A673 (cell line): ENCODE measurements at regions not wholly inside any gene's neighbourhood (a gene's known extent, or its start where the extent isn't known, plus 50 kb on each side); places are given as distances from the start of the nearest gene placed in this dataset.
A peak's percentile ranks its signal among the peaks of the same experiment; 100 is the strongest.

Experiments
- BruUV-seq: library from RNA; stranded (reverse); fragments of 400-500 nt; replicated peaks from 2 replicates; lab custom pipeline; 2021; lab: Mats Ljungman, UMichigan
- CTCF ChIA-PET: fragments of 300-600 bp; sonication (Branson Sonifier 250); formaldehyde crosslinking; loops from one replicate; lab custom pipeline; 2022; ENCODE audit warnings: antibody characterized with exemption; lab: Charles Lee
- POLR2A ChIA-PET: fragments of 300-600 bp; sonication (Branson Sonifier 250); formaldehyde crosslinking; loops from one replicate; lab custom pipeline; 2022; ENCODE audit warnings: antibody characterized with exemption; ENCODE audit not compliant: low non-redundant PET; lab: Charles Lee
- DNase-seq: peaks from one replicate; pipeline ENCODE4 v3.0.0-alpha.2; 2015; ENCODE audit warnings: low spot score
- H3K27ac ChIP-seq: fragments of 200-600 bp; sonication (generic); 2 replicates; pipeline ENCODE4 v1.5.1; 2016; ENCODE audit warnings: mixed run types, low read depth, mild to moderate bottlenecking, mixed read lengths, antibody characterized with exemption, low read length; ENCODE audit not compliant: poor library complexity, severe bottlenecking
- H3K27me3 ChIP-seq: fragments of 200-600 bp; sonication (generic); replicated peaks from 2 replicates; pipeline ENCODE4 v1.6.1; 2017; ENCODE audit warnings: mixed run types, low read depth, mild to moderate bottlenecking, mixed read lengths, antibody characterized with exemption, low read length; ENCODE audit not compliant: insufficient read depth, poor library complexity
- H3K36me3 ChIP-seq: fragments of 200-600 bp; sonication (generic); 2 replicates; pipeline ENCODE4 v1.6.1; 2016; ENCODE audit warnings: mixed run types, mild to moderate bottlenecking, mixed read lengths, antibody characterized with exemption, low read length; ENCODE audit not compliant: insufficient read depth, poor library complexity, severe bottlenecking
- H3K4me1 ChIP-seq: fragments of 200-600 bp; sonication (generic); 2 replicates; pipeline ENCODE4 v1.6.1; 2017; ENCODE audit warnings: mixed run types, mild to moderate bottlenecking, mixed read lengths, antibody characterized with exemption, low read length; ENCODE audit not compliant: insufficient read depth, poor library complexity, severe bottlenecking
- H3K4me3 ChIP-seq: fragments of 200-600 bp; sonication (generic); 2 replicates; pipeline ENCODE4 v1.5.1; 2016; ENCODE audit warnings: low read depth, mixed run types, mild to moderate bottlenecking, mixed read lengths, low read length; ENCODE audit not compliant: poor library complexity, severe bottlenecking
- H3K9me3 ChIP-seq: fragments of 200-600 bp; sonication (generic); 2 replicates; pipeline ENCODE4 v1.6.1; 2016; ENCODE audit warnings: mixed run types, low read depth, mild to moderate bottlenecking, mixed read lengths, antibody characterized with exemption, low read length; ENCODE audit not compliant: poor library complexity, severe bottlenecking
- EZH2 ChIP-seq: fragments of 200-600 bp; sonication (generic); IDR thresholded peaks from 2 replicates; pipeline ENCODE4 v1.6.1; 2017; ENCODE audit warnings: borderline replicate concordance, low read depth, mild to moderate bottlenecking, mixed read lengths, antibody characterized with exemption, low read length; ENCODE audit not compliant: poor library complexity, severe bottlenecking
- intact Hi-C: fragments of 100-400 bp; cut with micrococcal nuclease; formaldehyde crosslinking; loops from one replicate; pipeline ENCODE4 v1.10.0; 2022; ENCODE audit not compliant: unreplicated experiment
- TF ChIP-seq, protein P1 (sequence below): fragments of 300-800, 200-600 bp; sonication (generic); conservative IDR thresholded peaks from 2 replicates; pipeline ENCODE4 v1.5.1; 2017; ENCODE audit warnings: low read depth, mild to moderate bottlenecking, antibody characterized with exemption, low read length, moderate library complexity, mixed read lengths

DNA sequence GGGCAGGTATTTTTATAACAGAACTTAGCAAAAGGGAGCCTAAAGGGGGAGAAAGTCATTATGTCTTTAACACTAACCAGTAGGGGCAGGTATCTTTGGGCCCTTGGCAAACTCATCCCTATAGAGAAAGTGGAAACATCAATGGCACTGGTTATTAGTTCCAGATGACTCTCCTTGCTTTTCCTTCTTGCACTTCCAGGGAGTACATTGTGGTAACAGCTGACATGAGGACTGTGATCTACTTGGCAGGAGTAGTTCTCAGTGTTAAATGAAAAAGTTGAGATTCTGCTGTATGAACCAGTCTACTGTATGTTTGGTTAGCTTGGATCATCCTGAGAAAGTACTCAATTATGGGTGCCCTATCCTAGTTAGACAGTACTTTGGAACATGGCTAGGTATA, 93.6 kb downstream of the ATXN3L start:
- ChIA-PET CTCF (no interaction called here), POLR2A (no interaction called here)
- DNase-seq: no peak
- Histone ChIP-seq H3K27ac (no peak overlapping the region), H3K36me3 (no peaks in the 10 kb centered on the region), H3K9me3 (no peaks in the 10 kb centered on the region), H3K27me3 (no peaks in the 10 kb centered on the region), H3K4me3 (no peak overlapping the region), H3K4me1 (no peaks in the 10 kb centered on the region)
- BruUV-seq: no TSS peak
- intact Hi-C loops: loop anchor here (10.0 kb wide), 1 partner anchor 251 kb away; the partner anchor contains the start of gene TMSB4X
- TF ChIP-seq, protein P1, sequence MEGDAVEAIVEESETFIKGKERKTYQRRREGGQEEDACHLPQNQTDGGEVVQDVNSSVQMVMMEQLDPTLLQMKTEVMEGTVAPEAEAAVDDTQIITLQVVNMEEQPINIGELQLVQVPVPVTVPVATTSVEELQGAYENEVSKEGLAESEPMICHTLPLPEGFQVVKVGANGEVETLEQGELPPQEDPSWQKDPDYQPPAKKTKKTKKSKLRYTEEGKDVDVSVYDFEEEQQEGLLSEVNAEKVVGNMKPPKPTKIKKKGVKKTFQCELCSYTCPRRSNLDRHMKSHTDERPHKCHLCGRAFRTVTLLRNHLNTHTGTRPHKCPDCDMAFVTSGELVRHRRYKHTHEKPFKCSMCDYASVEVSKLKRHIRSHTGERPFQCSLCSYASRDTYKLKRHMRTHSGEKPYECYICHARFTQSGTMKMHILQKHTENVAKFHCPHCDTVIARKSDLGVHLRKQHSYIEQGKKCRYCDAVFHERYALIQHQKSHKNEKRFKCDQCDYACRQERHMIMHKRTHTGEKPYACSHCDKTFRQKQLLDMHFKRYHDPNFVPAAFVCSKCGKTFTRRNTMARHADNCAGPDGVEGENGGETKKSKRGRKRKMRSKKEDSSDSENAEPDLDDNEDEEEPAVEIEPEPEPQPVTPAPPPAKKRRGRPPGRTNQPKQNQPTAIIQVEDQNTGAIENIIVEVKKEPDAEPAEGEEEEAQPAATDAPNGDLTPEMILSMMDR: no peak
- no peak for TF ChIP-seq EZH2

DNA sequence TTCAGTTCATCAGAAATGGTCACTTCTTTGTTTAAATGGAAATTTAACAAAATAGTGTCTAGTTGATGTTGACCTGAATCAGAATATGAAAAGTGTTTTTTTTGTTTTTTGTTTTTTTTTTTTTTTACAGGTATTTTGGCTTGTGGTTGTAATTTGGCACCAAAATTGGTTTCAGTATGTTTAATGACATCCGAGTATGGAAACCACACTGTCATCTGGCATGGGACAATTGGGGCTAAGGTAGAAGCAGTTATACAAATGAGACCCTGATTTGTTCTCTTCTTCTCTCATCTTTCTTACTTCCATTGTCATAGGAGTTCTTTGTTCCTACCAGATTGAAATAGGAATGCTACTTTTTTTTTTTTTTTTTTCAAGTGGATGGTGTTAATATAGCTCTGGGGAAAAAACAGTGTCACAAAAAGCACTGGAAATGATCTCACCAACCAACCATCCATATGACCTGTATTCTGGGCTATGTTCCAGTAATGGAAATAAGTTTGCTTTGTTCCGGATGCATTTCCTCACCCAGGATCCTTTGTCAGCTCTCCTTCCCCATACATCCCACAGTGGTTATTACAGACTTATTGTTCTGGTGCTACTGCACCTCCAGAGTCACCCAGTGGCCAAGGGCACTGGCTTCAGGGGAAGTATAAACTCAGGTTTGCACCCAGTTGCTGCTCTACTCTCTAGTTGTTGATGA, 95.8 kb downstream of the ATXN3L start:
- H3K4me3 ChIP-seq: no peak overlapping the region
- no peak overlapping the region for H3K27ac ChIP-seq
- DNase-seq: peak; percentile 89
- H3K9me3 ChIP-seq: no peaks in the 10 kb centered on the region
- POLR2A ChIA-PET: no interaction called here
- intact Hi-C loops: loop anchor here (5.0 to 10.0 kb wide), 2 partner anchors 249 to 263 kb away; partner anchors contain the start of gene TMSB4X
- no peaks in the 10 kb centered on the region for H3K36me3 ChIP-seq
- TF ChIP-seq, protein P1: no peak
- TF ChIP-seq EZH2: no peak
- no peaks in the 10 kb centered on the region for H3K27me3 ChIP-seq
- H3K4me1 ChIP-seq: no peaks in the 10 kb centered on the region
- CTCF ChIA-PET: interaction anchor here (1.1 kb wide), 2 partner anchors 275 to 283 kb away, joined by 3 read pairs; no protein-coding TSS in a partner anchor
- no TSS peak for BruUV-seq

DNA sequence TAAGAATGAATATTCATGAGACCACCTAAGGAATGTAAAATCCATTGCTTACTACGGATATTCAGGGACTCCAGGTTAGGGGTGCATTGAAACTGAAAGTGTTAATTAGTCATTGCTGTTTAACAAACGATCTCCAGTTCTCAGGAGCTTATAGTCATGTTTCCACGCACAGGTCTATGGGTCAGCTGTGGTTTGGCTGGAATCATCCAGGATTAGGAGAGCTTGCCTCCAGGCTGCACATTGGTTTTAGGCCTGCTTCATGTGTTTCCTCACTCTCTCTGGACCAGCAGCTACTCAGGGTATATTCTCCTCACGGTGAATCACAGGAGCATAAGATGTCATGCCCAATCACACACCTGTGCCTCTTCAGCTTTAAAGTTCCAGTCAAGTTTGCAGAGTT, 98.9 kb downstream of the ATXN3L start:
- CTCF ChIA-PET: interaction anchor here (0.5 kb wide), 1 partner anchor 256 kb away, joined by 7 read pairs; no protein-coding TSS in a partner anchor
- intact Hi-C loops: loop anchor here (5.0 to 10.0 kb wide), 2 partner anchors 246 to 266 kb away; partner anchors contain the start of gene TMSB4X
- H3K27me3 ChIP-seq: no peaks in the 10 kb centered on the region
- H3K9me3 ChIP-seq: no peaks in the 10 kb centered on the region
- no peak overlapping the region for H3K4me3 ChIP-seq
- no peak for DNase-seq
- POLR2A ChIA-PET: no interaction called here
- BruUV-seq: no TSS peak
- TF ChIP-seq EZH2: no peak
- TF ChIP-seq, protein P1: no peak
- no peaks in the 10 kb centered on the region for H3K36me3 ChIP-seq
- H3K27ac ChIP-seq: no peak overlapping the region
- H3K4me1 ChIP-seq: no peaks in the 10 kb centered on the region
